K562 (cell line): ENCODE measurements at regions not wholly inside any gene's neighbourhood (a gene's known extent, or its start where the extent isn't known, plus 50 kb on each side); places are given as distances from the start of the nearest gene placed in this dataset.

Source experiments
- ATAC-seq: fragments of 200-7000 bp; cut with Tn5 transposase; 3 replicates; pipeline ENCODE4 v1.9.1; 2020; ENCODE audit warnings: moderate library complexity
- BruUV-seq: library from RNA; stranded (reverse); fragments of 400-500 nt; replicated peaks from 2 replicates; lab custom pipeline; 2021; lab: Mats Ljungman, UMichigan
- CTCF ChIA-PET: fragments of 300-600 bp; formaldehyde crosslinking; extraction: SDS; loops from one replicate; lab custom pipeline; 2021; ENCODE audit warnings: low intra/inter-chr PET ratio; lab: Yijun Ruan, JAX
- POLR2A ChIA-PET: fragments of 300-600, 350-650 bp; sonication (Branson Sonifier 250); formaldehyde crosslinking; extraction: SDS; loops from one replicate; lab custom pipeline; 2021; ENCODE audit warnings: antibody characterized with exemption, inconsistent platforms; lab: Yijun Ruan, JAX
- DNase-seq, 4 experiments: peaks; one replicate each; pipeline versions ENCODE4 v3.0.0 to v3.0.0-alpha.2; 2011 to 2018; ENCODE audit warnings: low spot score in 3 of 4, mixed read lengths in 3 of 4; ENCODE audit errors: extremely low read depth in 1 of 4
- FAIRE-seq: peaks from 2 replicates; lab custom pipeline; 2011; peaks lifted over from hg19 to GRCh38; lab: Jason Lieb, UNC
- H2AFZ ChIP-seq: 2 replicates; pipeline ENCODE4 v1.6.0; 2011; ENCODE audit warnings: low read depth, low read length, control low read depth, inconsistent platforms
- H3K27ac ChIP-seq: fragments of 200-600 bp; 3 replicates; pipeline ENCODE4 v1.8.0; 2011; ENCODE audit warnings: low read depth, mild to moderate bottlenecking, control low read depth, inconsistent platforms, low read length, moderate library complexity, mixed read lengths; ENCODE audit errors: extremely low read depth
- H3K27me3 ChIP-seq, 2 experiments: fragments of 300-600 bp in 1 of 2; 2 replicates in 1 of 2; 3 replicates in 1 of 2; pipeline versions ENCODE4 v1.6.0 to v1.8.0; 2011; ENCODE audit warnings: inconsistent platforms in 2 of 2, low read length in 2 of 2, mild to moderate bottlenecking in 1 of 2, mixed read lengths in 1 of 2, moderate library complexity in 1 of 2; ENCODE audit not compliant: control insufficient read depth in 2 of 2, insufficient read depth in 2 of 2
- H3K36me3 ChIP-seq: fragments of 300-600 bp; 3 replicates; pipeline ENCODE4 v1.8.0; 2011; ENCODE audit warnings: mild to moderate bottlenecking, low read length, inconsistent platforms; ENCODE audit not compliant: control insufficient read depth, insufficient read depth
- H3K4me1 ChIP-seq, 2 experiments: fragments of 200-600 bp in 1 of 2; replicated peaks in 1 of 2; 2 replicates in 1 of 2; 3 replicates in 1 of 2; pipeline versions ENCODE4 v1.5.1 to v1.8.0; 2011; ENCODE audit warnings: inconsistent platforms in 2 of 2, low read length in 2 of 2, mild to moderate bottlenecking in 1 of 2, mixed read lengths in 1 of 2, moderate library complexity in 1 of 2; ENCODE audit not compliant: control insufficient read depth in 2 of 2, insufficient read depth in 2 of 2
- H3K4me2 ChIP-seq: 2 replicates; pipeline ENCODE4 v1.6.1; 2011; ENCODE audit warnings: low read length, control low read depth, inconsistent platforms, mixed read lengths; ENCODE audit not compliant: insufficient read depth
- H3K4me3 ChIP-seq: fragments of 200-600 bp; sonication (generic), shearing (Covaris generic); 2 replicates; pipeline ENCODE4 v1.5.1; 2016; ENCODE audit warnings: control low read depth, inconsistent platforms
- H3K79me2 ChIP-seq: fragments of 200-600 bp; 3 replicates; pipeline ENCODE4 v1.8.0; 2011; ENCODE audit warnings: low read length, inconsistent platforms; ENCODE audit not compliant: control insufficient read depth, insufficient read depth
- H3K9ac ChIP-seq, 2 experiments: 2 replicates each; pipeline versions ENCODE4 v1.6.0 to v1.6.1; 2011; ENCODE audit warnings: low read depth in 2 of 2, low read length in 2 of 2, control low read depth in 1 of 2, inconsistent platforms in 1 of 2, mild to moderate bottlenecking in 1 of 2, mixed read lengths in 1 of 2; ENCODE audit not compliant: insufficient read depth in 1 of 2
- H3K9me1 ChIP-seq: one replicate; pipeline ENCODE4 v1.6.0; 2011; ENCODE audit warnings: inconsistent platforms, mild to moderate bottlenecking, low read length, moderate library complexity; ENCODE audit not compliant: control insufficient read depth, insufficient read depth
- H3K9me3 ChIP-seq: replicated peaks from 2 replicates; pipeline ENCODE4 v1.5.1; 2011; ENCODE audit warnings: low read depth, low read length, inconsistent platforms; ENCODE audit not compliant: control insufficient read depth, insufficient read depth
- H4K20me1 ChIP-seq: replicated peaks from 2 replicates; pipeline ENCODE4 v1.6.1; 2011; ENCODE audit warnings: low read length, inconsistent platforms, mixed read lengths; ENCODE audit not compliant: control insufficient read depth, insufficient read depth
- FOXA1 ChIP-seq: fragments of 450-650 bp; IDR thresholded peaks from 2 replicates; pipeline ENCODE4 v1.6.1; 2016; ENCODE audit warnings: mild to moderate bottlenecking, borderline replicate concordance
- IFI16 ChIP-seq: fragments of 250-450 bp; sonication (Bioruptor Pico); IDR thresholded peaks from 2 replicates; pipeline ENCODE4 v2.1.2; 2022; ENCODE audit warnings: mild to moderate bottlenecking, inconsistent platforms
- NFYB ChIP-seq: IDR thresholded peaks from 2 replicates; pipeline ENCODE4 v1.6.1; 2011; ENCODE audit warnings: mild to moderate bottlenecking, moderate library complexity; ENCODE audit not compliant: insufficient read length; ENCODE audit errors: extremely low read depth
- PCBP1 ChIP-seq: fragments of 200-400 bp; formaldehyde crosslinking; IDR thresholded peaks from 2 replicates; pipeline ENCODE4 v1.6.1; 2018; ENCODE audit warnings: mild to moderate bottlenecking, low read depth, low read length; ENCODE audit not compliant: poor library complexity, severe bottlenecking
- TEAD1 ChIP-seq, 2 experiments: fragments of 450-650 bp in 1 of 2; sonication (generic) in 1 of 2; formaldehyde crosslinking; IDR thresholded peaks; 2 replicates each; pipeline versions ENCODE4 v1.4.0 to v1.8.0; 2020 to 2022; ENCODE audit warnings: mild to moderate bottlenecking in 2 of 2, missing genetic modification reagents in 1 of 2
- TRIM28 ChIP-seq: fragments of 450-650 bp; IDR thresholded peaks from 2 replicates; pipeline ENCODE4 v1.6.1; 2017
- ZNF143 ChIP-seq: sonication (generic); formaldehyde crosslinking; IDR thresholded peaks from 2 replicates; pipeline ENCODE4 v1.9.0; 2022; ENCODE audit warnings: mild to moderate bottlenecking, missing genetic modification reagents
- ZNF197 ChIP-seq: fragments of 200-800 bp; sonication (Bioruptor generic); IDR thresholded peaks from 2 replicates; pipeline ENCODE4 v1.6.1; 2016; ENCODE audit warnings: low read depth, missing genetic modification characterization, missing compliant biosample characterization
- ZNF282 ChIP-seq: sonication (generic); formaldehyde crosslinking; IDR thresholded peaks from 2 replicates; pipeline ENCODE4 v1.8.1; 2023; ENCODE audit warnings: missing genetic modification reagents
- WGBS: fragments of 100-300 bp; shearing (Covaris generic); methylation state at CpG from one replicate; pipeline ENCODE4 v1.1.6; 2016; ENCODE audit warnings: low coverage, mixed read lengths; ENCODE audit not compliant: insufficient coverage; ENCODE audit errors: missing lambda C conversion rate; 5-methylcytosine and 5-hydroxymethylcytosine counted together
- in situ Hi-C: fragments of 300-500 bp; cut with MboI; formaldehyde crosslinking; loops from 4 replicates; pipeline ENCODE4 v1.15.0; 2018; ENCODE audit warnings: inconsistent platforms, mixed read lengths
- intact Hi-C: fragments of 100-400 bp; cut with micrococcal nuclease; formaldehyde crosslinking; loops from 2 replicates; pipeline ENCODE4 v1.14.2; 2022
- TF ChIP-seq, protein P1 (sequence below): fragments of 250-450 bp; sonication (Bioruptor Pico); IDR thresholded peaks from 2 replicates; pipeline ENCODE4 v1.4.0; 2020; ENCODE audit warnings: mild to moderate bottlenecking, moderate library complexity
- TF ChIP-seq, protein P2 (sequence below): fragments of 250-450 bp; sonication (Bioruptor Pico); IDR thresholded peaks from 2 replicates; pipeline ENCODE4 v1.8.0; 2021; ENCODE audit warnings: moderate library complexity, mild to moderate bottlenecking, inconsistent platforms
- TF ChIP-seq, protein P3 (sequence below): sonication (generic); formaldehyde crosslinking; IDR thresholded peaks from 2 replicates; pipeline ENCODE4 v1.8.1; 2023; ENCODE audit warnings: mild to moderate bottlenecking, missing genetic modification reagents

DNA sequence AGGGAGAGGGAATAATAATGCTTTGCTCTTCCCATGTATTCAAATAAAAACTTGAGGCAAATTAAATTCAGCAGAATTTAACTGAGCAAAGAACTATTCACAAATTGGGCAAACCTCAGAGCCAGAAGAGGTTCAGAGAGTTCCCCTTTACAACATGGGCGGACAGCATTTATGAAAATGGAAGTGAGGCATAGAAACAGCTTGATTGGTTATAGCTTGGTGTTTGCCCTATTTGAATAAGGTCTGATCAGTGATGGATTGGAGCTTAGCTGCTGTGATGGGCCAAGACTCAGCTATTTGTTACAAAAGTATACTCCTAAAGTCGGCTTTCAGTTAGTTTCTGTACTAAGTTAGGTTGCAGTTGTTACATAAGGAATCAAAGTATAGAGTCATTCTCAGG is 63.0 kb downstream of the TMEM100 start:
- no peaks in the 10 kb centered on the region for H4K20me1 ChIP-seq
- POLR2A ChIA-PET = interaction anchor here (0.7 to 1.1 kb wide), 2 partner anchors 21 to 407 kb away, joined by 3 read pairs; no protein-coding TSS in a partner anchor
- in situ Hi-C loops (no loop called here), intact Hi-C loops (no loop called here)
- no peaks in the 10 kb centered on the region for H3K79me2 ChIP-seq
- no peak for TF ChIP-seq TRIM28
- CTCF ChIA-PET = no interaction called here
- peaks cover 0 to 31% of the 10 kb centered on the region in 2 experiments; a peak in 3 of 5 replicates for H3K4me1 ChIP-seq
- no peak overlapping the region for H3K9ac ChIP-seq
- no peaks in the 10 kb centered on the region for H3K9me1 ChIP-seq
- FAIRE-seq (no peak), DNase-seq (no peak), ATAC-seq (no peak)
- WGBS = 38% methylated on average over 1 of the region's 2 CpGs
- no TSS peak for BruUV-seq
- no peak overlapping the region for H2AFZ ChIP-seq
- no peaks in the 10 kb centered on the region for H3K27me3 ChIP-seq
- no peak overlapping the region for H3K4me3 ChIP-seq
- no peak overlapping the region for H3K4me2 ChIP-seq
- H3K9me3 ChIP-seq = no peaks in the 10 kb centered on the region
- no peak overlapping the region for H3K27ac ChIP-seq
- H3K36me3 ChIP-seq = no peaks in the 10 kb centered on the region

DNA sequence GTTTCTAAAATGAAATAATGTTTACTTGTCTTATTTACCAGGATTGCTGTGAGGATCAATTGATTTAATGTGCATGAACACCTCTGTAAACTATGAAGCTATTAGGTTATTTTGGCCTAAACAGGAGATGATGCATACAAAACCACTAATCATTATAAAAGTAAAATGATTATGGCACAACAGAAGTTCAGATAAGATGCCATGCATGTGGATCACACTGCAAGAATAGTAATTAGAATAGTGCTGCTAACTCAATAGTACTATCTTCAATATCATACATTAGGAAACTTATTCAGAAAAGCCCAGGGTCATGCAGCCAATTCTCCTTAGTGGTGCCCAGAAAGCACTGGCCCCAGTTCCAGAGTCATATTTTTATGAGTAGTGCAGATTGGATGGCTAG is 66.9 kb downstream of the TMEM100 start:
- no peak overlapping the region for H3K4me2 ChIP-seq
- H3K9ac ChIP-seq = no peak overlapping the region
- H3K4me1 ChIP-seq = no peaks in the 10 kb centered on the region; a peak in 1 of 5 replicates
- no peaks in the 10 kb centered on the region for H3K27me3 ChIP-seq
- no peaks in the 10 kb centered on the region for H3K79me2 ChIP-seq
- ATAC-seq = no peak
- no peaks in the 10 kb centered on the region for H3K9me1 ChIP-seq
- POLR2A ChIA-PET = interaction anchor here (0.7 kb wide), 1 partner anchor 162 kb away, joined by 4 read pairs; no protein-coding TSS in a partner anchor
- H3K27ac ChIP-seq = no peak overlapping the region
- FAIRE-seq = no peak
- CTCF ChIA-PET = no interaction called here
- no peak overlapping the region for H3K4me3 ChIP-seq
- intact Hi-C loops (no loop called here), in situ Hi-C loops (no loop called here)
- BruUV-seq = no TSS peak
- H3K36me3 ChIP-seq = no peaks in the 10 kb centered on the region
- no peak for DNase-seq
- H2AFZ ChIP-seq = no peak overlapping the region
- H4K20me1 ChIP-seq = no peaks in the 10 kb centered on the region
- H3K9me3 ChIP-seq = no peaks in the 10 kb centered on the region
- TF ChIP-seq NFYB (no peak), TEAD1 (CRISPR knock-in tag; IDR thresholded peaks at IDR 0.05) (no peak), ZNF143 (CRISPR knock-in tag) (no peak), PCBP1 (no peak), ZNF197 (no peak), IFI16 (CRISPR knock-in tag) (no peak), FOXA1 (no peak), ZNF282 (CRISPR knock-in tag) (no peak)
- TF ChIP-seq, protein P1, sequence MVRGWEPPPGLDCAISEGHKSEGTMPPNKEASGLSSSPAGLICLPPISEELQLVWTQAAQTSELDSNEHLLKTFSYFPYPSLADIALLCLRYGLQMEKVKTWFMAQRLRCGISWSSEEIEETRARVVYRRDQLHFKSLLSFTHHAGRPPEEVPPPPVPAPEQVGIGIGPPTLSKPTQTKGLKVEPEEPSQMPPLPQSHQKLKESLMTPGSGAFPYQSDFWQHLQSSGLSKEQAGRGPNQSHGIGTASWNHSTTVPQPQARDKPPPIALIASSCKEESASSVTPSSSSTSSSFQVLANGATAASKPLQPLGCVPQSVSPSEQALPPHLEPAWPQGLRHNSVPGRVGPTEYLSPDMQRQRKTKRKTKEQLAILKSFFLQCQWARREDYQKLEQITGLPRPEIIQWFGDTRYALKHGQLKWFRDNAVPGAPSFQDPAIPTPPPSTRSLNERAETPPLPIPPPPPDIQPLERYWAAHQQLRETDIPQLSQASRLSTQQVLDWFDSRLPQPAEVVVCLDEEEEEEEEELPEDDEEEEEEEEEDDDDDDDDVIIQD (CRISPR knock-in tag) = no peak
- TF ChIP-seq, protein P2, sequence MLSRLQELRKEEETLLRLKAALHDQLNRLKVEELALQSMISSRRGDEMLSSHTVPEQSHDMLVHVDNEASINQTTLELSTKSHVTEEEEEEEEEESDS (CRISPR knock-in tag) = no peak
- TF ChIP-seq, protein P3, sequence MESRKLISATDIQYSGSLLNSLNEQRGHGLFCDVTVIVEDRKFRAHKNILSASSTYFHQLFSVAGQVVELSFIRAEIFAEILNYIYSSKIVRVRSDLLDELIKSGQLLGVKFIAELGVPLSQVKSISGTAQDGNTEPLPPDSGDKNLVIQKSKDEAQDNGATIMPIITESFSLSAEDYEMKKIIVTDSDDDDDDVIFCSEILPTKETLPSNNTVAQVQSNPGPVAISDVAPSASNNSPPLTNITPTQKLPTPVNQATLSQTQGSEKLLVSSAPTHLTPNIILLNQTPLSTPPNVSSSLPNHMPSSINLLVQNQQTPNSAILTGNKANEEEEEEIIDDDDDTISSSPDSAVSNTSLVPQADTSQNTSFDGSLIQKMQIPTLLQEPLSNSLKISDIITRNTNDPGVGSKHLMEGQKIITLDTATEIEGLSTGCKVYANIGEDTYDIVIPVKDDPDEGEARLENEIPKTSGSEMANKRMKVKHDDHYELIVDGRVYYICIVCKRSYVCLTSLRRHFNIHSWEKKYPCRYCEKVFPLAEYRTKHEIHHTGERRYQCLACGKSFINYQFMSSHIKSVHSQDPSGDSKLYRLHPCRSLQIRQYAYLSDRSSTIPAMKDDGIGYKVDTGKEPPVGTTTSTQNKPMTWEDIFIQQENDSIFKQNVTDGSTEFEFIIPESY = no peak
